ENCODE measurements at regions not wholly inside any gene's neighbourhood (a gene's known extent, or its start where the extent isn't known, plus 50 kb on each side); places are given as distances from the start of the nearest gene placed in this dataset.
A peak's percentile ranks its signal among the peaks of the same experiment; 100 is the strongest.

- peak; percentile 92 for TF ChIP-seq ZSCAN30 (tag by site-specific recombination; IDR thresholded peaks at IDR 0.05)
- TF ChIP-seq GLIS1 (tag by site-specific recombination; IDR thresholded peaks at IDR 0.05): peak; percentile 70
- TF ChIP-seq RBAK (tag by site-specific recombination; IDR thresholded peaks at IDR 0.05): no peak
- TF ChIP-seq OSR2 (tag by site-specific recombination; IDR thresholded peaks at IDR 0.05): peak; percentile 96
- TF ChIP-seq GLIS2 (tag by site-specific recombination; IDR thresholded peaks at IDR 0.05): no peak
- TF ChIP-seq ZBTB26 (tag by site-specific recombination; optimal IDR thresholded peaks at IDR 0.05): no peak
- no peak for TF ChIP-seq ZNF175 (tag by site-specific recombination; IDR thresholded peaks at IDR 0.05)
- no peak for TF ChIP-seq ZNF791 (tag by site-specific recombination; IDR thresholded peaks at IDR 0.05)
- no peak for TF ChIP-seq PRDM1 (tag by site-specific recombination; IDR thresholded peaks at IDR 0.05)
- peak; percentile 72; the same call in 1 of the 2 replicates for TF ChIP-seq TCF7L2 (IDR thresholded peaks at IDR 0.05; ENCODE audit: borderline replicate concordance, low read depth, low read length)
- no peak for TF ChIP-seq ZNF521 (tag by site-specific recombination; IDR thresholded peaks at IDR 0.05)
- TF ChIP-seq ZFP69B (tag by site-specific recombination; IDR thresholded peaks at IDR 0.05): no peak
- peak; percentile 41; the same call in 1 of the 2 replicates for TF ChIP-seq ZBTB20 (tag by site-specific recombination; IDR thresholded peaks at IDR 0.05)
- no peak for TF ChIP-seq ZNF776 (tag by site-specific recombination; IDR thresholded peaks at IDR 0.05; ENCODE audit: borderline replicate concordance)
- TF ChIP-seq ZNF701 (tag by site-specific recombination; IDR thresholded peaks at IDR 0.05): no peak
- TF ChIP-seq ZNF121 (tag by site-specific recombination; IDR thresholded peaks at IDR 0.05): no peak
- TF ChIP-seq ZNF549 (tag by site-specific recombination; IDR thresholded peaks at IDR 0.05): no peak
- no peak for TF ChIP-seq ELK4 (IDR thresholded peaks at IDR 0.05; ENCODE audit: borderline replicate concordance, low read depth, low read length)
- no peak for TF ChIP-seq ZNF623 (tag by site-specific recombination; IDR thresholded peaks at IDR 0.05)
- TF ChIP-seq ZFP3 (tag by site-specific recombination; IDR thresholded peaks at IDR 0.05; ENCODE audit: low read depth): no peak
- TF ChIP-seq ZNF707 (tag by site-specific recombination; IDR thresholded peaks at IDR 0.05): no peak
- no peak for TF ChIP-seq GLI4 (tag by site-specific recombination; IDR thresholded peaks at IDR 0.05)
- no peak for TF ChIP-seq ZNF132 (tag by site-specific recombination; IDR thresholded peaks at IDR 0.05; ENCODE audit: borderline replicate concordance)
- no peak for TF ChIP-seq ZNF658 (tag by site-specific recombination; IDR thresholded peaks at IDR 0.05)
- TF ChIP-seq ZNF843 (tag by site-specific recombination; IDR thresholded peaks at IDR 0.05): peak; percentile 47
- TF ChIP-seq EGR2 (tag by site-specific recombination; IDR thresholded peaks at IDR 0.05; ENCODE audit: low read depth): no peak
- TF ChIP-seq ZNF184 (tag by site-specific recombination; IDR thresholded peaks at IDR 0.05): no peak
- TF ChIP-seq ZNF202 (tag by site-specific recombination; IDR thresholded peaks at IDR 0.05; ENCODE audit: borderline replicate concordance): no peak
- peak; percentile 45; the same call in 1 of the 2 replicates for TF ChIP-seq ZNF18 (tag by site-specific recombination; IDR thresholded peaks at IDR 0.05)
- no peak for TF ChIP-seq ZNF10 (tag by site-specific recombination; IDR thresholded peaks at IDR 0.05)
- no peak for TF ChIP-seq ZNF530 (tag by site-specific recombination; IDR thresholded peaks at IDR 0.05; ENCODE audit: low read depth)
- peak; percentile 11; the same call in 1 of the 2 replicates for TF ChIP-seq ZEB2 (tag by site-specific recombination; IDR thresholded peaks at IDR 0.05)
- TF ChIP-seq KLF16 (tag by site-specific recombination; IDR thresholded peaks at IDR 0.05): no peak
- no peak for TF ChIP-seq KLF17 (tag by site-specific recombination; IDR thresholded peaks at IDR 0.05)
- TF ChIP-seq MZF1 (tag by site-specific recombination; IDR thresholded peaks at IDR 0.05; ENCODE audit: borderline replicate concordance): 0 out of 2 replicates have a peak, but pooled peaks have one; percentile 16
- no peak for TF ChIP-seq ZNF792 (tag by site-specific recombination; IDR thresholded peaks at IDR 0.05)
- no peak for TF ChIP-seq ZNF664 (tag by site-specific recombination; IDR thresholded peaks at IDR 0.05)
- TF ChIP-seq ZNF610 (tag by site-specific recombination; IDR thresholded peaks at IDR 0.05; ENCODE audit: borderline replicate concordance): no peak
- TF ChIP-seq WT1 (tag by site-specific recombination; IDR thresholded peaks at IDR 0.05): peak; percentile 78
These were observed 315.2 kb upstream of the ROBO2 start (continued) for GRCh38 chr3:76724706-76725105.
